A549 (cell line): ENCODE measurements at regions not wholly inside any gene's neighbourhood (a gene's known extent, or its start where the extent isn't known, plus 50 kb on each side); places are given as distances from the start of the nearest gene placed in this dataset.

ENCODE experiments used
- HES2 ChIP-seq: fragments of >200 bp; sonication (Bioruptor Twin); formaldehyde crosslinking; IDR thresholded peaks from 2 replicates; pipeline ENCODE4 v1.6.1; 2016
- RAD21 ChIP-seq, 2 experiments: fragments of >200 bp in 1 of 2; sonication (Bioruptor Twin) in 1 of 2; formaldehyde crosslinking in 1 of 2; IDR thresholded peaks in 1 of 2; conservative IDR thresholded peaks in 1 of 2; 2 replicates in 1 of 2; 3 replicates in 1 of 2; pipeline ENCODE4 v1.6.1; 2012 to 2018; ENCODE audit warnings: inconsistent platforms in 1 of 2

DNA sequence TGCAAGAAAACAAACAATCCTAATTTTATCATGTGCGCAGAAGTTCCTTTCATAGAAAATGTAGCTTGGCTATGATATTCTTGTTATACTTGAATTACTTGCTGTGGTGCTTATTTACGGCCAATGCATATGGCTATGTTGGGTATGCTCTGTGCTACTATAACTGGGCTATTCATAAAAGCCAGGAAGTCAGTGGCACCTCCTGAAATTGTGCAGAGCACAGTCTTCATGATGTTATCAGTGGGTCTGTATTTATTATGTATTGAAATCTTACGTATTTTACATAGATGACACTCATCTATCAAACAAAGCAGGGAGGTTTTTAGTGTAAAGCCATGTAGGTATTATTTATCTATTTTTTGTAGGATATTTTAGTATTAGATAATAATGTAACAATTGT, 196.5 kb upstream of the NAALADL2 start:
- TF ChIP-seq RAD21 (conservative IDR thresholded peaks at IDR 0.05 in 1 of 2, IDR thresholded peaks at IDR 0.05 in 1 of 2) (no peak), HES2 (no peak)
